Neutrophil (primary cell): ENCODE measurements at regions not wholly inside any gene's neighbourhood (a gene's known extent, or its start where the extent isn't known, plus 50 kb on each side); places are given as distances from the start of the nearest gene placed in this dataset.
"Not testable (repeated sequence)": the region's sequence is repeated elsewhere in the genome, so short reads cannot be mapped to it uniquely, and the experiment has no call there.

Experiments
- H3K27ac ChIP-seq: fragments of 200-600 bp; sonication (generic); 2 replicates; pipeline ENCODE4 v1.5.1; 2016; ENCODE audit warnings: mild to moderate bottlenecking, moderate library complexity
- H3K27me3 ChIP-seq: fragments of 200-600 bp; sonication (generic); 2 replicates; pipeline ENCODE4 v1.6.0; 2016; ENCODE audit warnings: mild to moderate bottlenecking
- H3K36me3 ChIP-seq: fragments of 200-600 bp; sonication (generic); 2 replicates; pipeline ENCODE4 v1.5.1; 2017
- H3K4me1 ChIP-seq, 2 experiments: fragments of 200-600 bp in 1 of 2; sonication (generic) in 1 of 2; 1 replicate in 1 of 2; 2 replicates in 1 of 2; pipeline versions ENCODE4 v1.5.1 to v1.6.1; 2013 to 2016; ENCODE audit warnings: low read depth in 1 of 2, low read length in 1 of 2, mild to moderate bottlenecking in 1 of 2, moderate library complexity in 1 of 2; ENCODE audit not compliant: control insufficient read depth in 1 of 2, insufficient read depth in 1 of 2
- H3K4me3 ChIP-seq, 2 experiments: fragments of 200-600 bp in 1 of 2; sonication (generic) in 1 of 2; 1 replicate in 1 of 2; 2 replicates in 1 of 2; pipeline ENCODE4 v1.5.1; 2013 to 2016; ENCODE audit warnings: low read depth in 1 of 2, low read length in 1 of 2, mild to moderate bottlenecking in 1 of 2, moderate library complexity in 1 of 2
- H3K9me3 ChIP-seq: fragments of 200-600 bp; sonication (generic); 2 replicates; pipeline ENCODE4 v1.5.1; 2016
- TF ChIP-seq, protein P1 (sequence below): fragments of 200-600 bp; sonication (generic); IDR thresholded peaks from 2 replicates; pipeline ENCODE4 v1.5.1; 2016; ENCODE audit warnings: antibody characterized with exemption

DNA sequence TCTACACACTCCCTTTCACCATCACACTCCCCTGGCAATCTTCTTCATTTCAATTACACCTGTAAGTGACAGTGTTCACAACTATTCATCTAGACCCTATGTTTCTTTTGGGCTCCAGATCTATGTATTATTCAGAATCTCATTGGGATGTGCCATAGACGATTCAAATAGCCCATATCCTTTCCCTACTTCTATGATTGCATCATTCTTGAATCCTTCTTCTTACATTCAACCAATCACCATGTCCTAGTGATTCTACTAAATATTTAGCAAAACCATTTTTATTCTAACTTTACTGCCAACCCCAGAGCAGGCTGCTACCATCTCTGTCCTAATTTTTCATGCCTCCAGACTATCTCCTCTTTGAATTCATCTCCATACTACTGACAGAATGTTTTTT lies 106.4 kb downstream of the TDRD15 start:
- no peaks in the 10 kb centered on the region for H3K9me3 ChIP-seq
- TF ChIP-seq, protein P1, sequence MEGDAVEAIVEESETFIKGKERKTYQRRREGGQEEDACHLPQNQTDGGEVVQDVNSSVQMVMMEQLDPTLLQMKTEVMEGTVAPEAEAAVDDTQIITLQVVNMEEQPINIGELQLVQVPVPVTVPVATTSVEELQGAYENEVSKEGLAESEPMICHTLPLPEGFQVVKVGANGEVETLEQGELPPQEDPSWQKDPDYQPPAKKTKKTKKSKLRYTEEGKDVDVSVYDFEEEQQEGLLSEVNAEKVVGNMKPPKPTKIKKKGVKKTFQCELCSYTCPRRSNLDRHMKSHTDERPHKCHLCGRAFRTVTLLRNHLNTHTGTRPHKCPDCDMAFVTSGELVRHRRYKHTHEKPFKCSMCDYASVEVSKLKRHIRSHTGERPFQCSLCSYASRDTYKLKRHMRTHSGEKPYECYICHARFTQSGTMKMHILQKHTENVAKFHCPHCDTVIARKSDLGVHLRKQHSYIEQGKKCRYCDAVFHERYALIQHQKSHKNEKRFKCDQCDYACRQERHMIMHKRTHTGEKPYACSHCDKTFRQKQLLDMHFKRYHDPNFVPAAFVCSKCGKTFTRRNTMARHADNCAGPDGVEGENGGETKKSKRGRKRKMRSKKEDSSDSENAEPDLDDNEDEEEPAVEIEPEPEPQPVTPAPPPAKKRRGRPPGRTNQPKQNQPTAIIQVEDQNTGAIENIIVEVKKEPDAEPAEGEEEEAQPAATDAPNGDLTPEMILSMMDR, result no peak
- no peak overlapping the region for H3K27ac ChIP-seq
- no peaks in the 10 kb centered on the region for H3K36me3 ChIP-seq
- H3K4me3 ChIP-seq, result no peak overlapping the region
- H3K4me1 ChIP-seq, result no peaks in the 10 kb centered on the region
- no peaks in the 10 kb centered on the region for H3K27me3 ChIP-seq

DNA sequence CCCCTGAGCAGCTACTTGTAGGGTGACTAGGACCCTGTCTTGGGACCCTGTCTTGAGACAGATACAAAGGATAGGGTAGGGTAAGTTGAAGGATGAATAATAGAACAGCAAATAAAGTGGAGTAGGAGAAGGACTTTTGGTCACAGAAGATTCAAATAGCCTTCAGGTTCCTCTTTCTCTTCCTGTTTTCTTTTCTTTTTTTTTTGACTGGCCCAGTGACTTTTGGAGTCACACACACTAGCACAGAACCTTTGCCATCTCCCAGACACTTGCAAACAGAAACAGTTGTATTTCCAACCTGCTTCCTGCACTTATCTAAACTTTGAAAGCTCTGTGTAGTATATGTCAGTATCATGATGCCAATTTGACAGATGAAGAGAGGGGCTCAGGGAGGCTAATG lies 108.2 kb downstream of the TDRD15 start:
- Histone ChIP-seq H3K9me3 (no peaks in the 10 kb centered on the region), H3K4me3 (no peak overlapping the region), H3K4me1 (no peaks in the 10 kb centered on the region), H3K27ac (no peak overlapping the region), H3K36me3 (no peaks in the 10 kb centered on the region), H3K27me3 (no peaks in the 10 kb centered on the region)
- TF ChIP-seq, protein P1, result no peak

DNA sequence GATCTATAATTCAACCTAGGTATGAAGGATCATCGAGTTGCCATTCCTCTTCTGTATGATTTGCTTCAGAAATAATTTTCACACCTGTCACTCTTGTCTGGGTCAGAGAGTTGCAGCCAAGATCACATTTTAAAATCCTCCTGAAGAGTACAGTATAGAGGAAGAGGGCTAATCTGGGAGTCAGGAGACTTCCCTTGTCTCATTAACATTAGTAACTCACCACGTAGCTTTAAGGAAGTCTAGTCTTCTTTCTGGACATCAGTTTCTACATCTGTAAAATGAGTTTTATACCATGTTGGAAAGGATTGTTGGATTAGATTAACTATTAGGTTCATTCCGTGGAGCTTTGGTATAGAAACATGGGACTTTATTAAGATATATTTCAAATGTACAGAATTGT lies 109.4 kb downstream of the TDRD15 start:
- Histone ChIP-seq H3K9me3 (no peaks in the 10 kb centered on the region), H3K27me3 (no peaks in the 10 kb centered on the region), H3K4me1 (no peaks in the 10 kb centered on the region), H3K4me3 (no peak overlapping the region), H3K36me3 (no peaks in the 10 kb centered on the region), H3K27ac (no peak overlapping the region)
- TF ChIP-seq, protein P1, result no peak

DNA sequence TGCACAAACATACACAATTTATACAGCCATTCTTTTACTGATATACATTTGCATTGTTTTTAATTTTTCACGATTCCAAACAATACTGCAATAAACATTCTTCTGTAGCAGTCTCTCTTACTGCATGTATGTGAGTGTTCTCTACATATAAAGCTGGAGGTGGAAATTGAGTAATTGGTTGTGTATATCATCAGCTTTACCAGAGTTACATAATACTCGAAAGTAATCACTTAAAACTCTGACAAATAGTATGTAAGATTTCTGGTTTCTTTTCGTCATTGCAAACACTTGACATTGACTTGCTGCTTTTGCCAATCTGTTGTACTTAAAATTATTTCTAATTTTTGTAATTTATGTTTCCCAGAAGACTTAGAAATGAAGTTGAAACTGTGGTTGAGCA lies 110.2 kb downstream of the TDRD15 start:
- Histone ChIP-seq H3K36me3 (no peaks in the 10 kb centered on the region), H3K9me3 (no peaks in the 10 kb centered on the region), H3K4me3 (no peak overlapping the region), H3K27me3 (no peaks in the 10 kb centered on the region), H3K27ac (no peak overlapping the region), H3K4me1 (no peaks in the 10 kb centered on the region)
- TF ChIP-seq, protein P1, result no peak

DNA sequence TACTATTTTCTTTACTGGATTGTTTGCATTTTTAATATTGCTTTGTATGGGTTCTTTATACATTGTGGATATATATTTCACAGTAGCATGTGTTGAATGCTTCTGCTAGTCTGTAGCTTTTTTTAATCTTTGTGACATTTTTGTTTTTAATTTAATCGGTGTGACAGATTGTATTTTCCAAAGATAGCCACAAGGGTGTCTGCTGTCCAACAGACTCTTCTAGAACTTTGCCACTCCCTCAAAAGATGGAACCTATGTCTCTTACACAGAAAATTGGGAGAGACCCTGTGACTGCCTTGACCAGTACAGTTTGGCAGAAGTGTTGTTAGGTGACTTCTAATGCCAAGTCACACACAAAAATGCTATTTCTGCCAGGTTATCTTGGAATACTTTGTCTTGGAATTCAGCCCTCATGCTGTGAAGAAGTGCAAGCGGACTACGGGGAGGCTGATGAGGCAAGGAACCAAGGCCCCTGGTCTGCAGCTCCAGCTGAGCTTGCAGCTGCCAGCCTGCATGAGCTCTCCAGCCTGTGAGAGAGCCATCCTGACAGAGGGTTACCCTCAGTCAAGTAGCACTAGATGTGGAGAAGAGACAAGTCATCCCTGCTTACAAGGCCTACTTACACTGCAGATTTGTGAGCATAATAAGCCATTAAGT lies 110.8 kb downstream of the TDRD15 start:
- TF ChIP-seq, protein P1, result no peak
- Histone ChIP-seq H3K4me3 (no peak overlapping the region), H3K9me3 (no peaks in the 10 kb centered on the region), H3K4me1 (no peaks in the 10 kb centered on the region), H3K27ac (no peak overlapping the region), H3K36me3 (no peaks in the 10 kb centered on the region), H3K27me3 (no peaks in the 10 kb centered on the region)

DNA sequence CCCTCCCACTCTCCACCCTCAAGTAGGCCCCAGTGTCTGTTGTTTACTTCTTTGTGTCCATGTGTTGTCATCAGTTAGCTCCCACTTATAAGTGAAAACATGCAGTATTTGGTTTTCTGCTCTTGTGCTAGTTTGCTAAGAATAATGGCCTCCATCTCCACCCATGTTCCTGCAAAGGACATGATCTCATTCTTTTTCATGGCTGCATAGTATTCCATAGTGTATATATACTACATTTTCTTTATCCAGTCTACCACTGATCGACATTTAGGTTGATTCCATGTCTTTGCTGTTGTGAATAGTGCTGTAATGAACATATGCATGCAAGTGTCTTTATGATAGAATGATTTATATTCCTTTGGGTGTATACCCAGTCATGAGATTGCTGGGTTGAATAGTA lies 116.0 kb downstream of the TDRD15 start:
- H3K27me3 ChIP-seq, H3K27ac ChIP-seq, H3K4me1 ChIP-seq, H3K9me3 ChIP-seq, H3K4me3 ChIP-seq, H3K36me3 ChIP-seq: not testable (repeated sequence)
